GM06990 (cell line): ENCODE measurements at regions not wholly inside any gene's neighbourhood (a gene's known extent, or its start where the extent isn't known, plus 50 kb on each side); places are given as distances from the start of the nearest gene placed in this dataset.
"Not testable (repeated sequence)": the region's sequence is repeated elsewhere in the genome, so short reads cannot be mapped to it uniquely, and the experiment has no call there.

Source experiments
- DNase-seq: peaks from one replicate; pipeline ENCODE4 v3.0.0-alpha.2; 2011; ENCODE audit not compliant: insufficient read length; ENCODE audit errors: extremely low read depth
- H3K27me3 ChIP-seq: replicated peaks from 2 replicates; pipeline ENCODE4 v1.6.0; 2011; ENCODE audit warnings: low read length; ENCODE audit not compliant: control insufficient read depth, insufficient read depth
- H3K36me3 ChIP-seq: 2 replicates; pipeline ENCODE4 v1.5.1; 2011; ENCODE audit warnings: low read length; ENCODE audit not compliant: control insufficient read depth, insufficient read depth
- H3K4me3 ChIP-seq: replicated peaks from 2 replicates; pipeline ENCODE4 v1.5.1; 2011; ENCODE audit warnings: low read depth, mild to moderate bottlenecking, control low read depth, low read length
- CTCF ChIP-seq: IDR thresholded peaks from 2 replicates; pipeline ENCODE4 v1.5.1; 2011; ENCODE audit warnings: low read length, control low read depth, mild to moderate bottlenecking, inconsistent platforms; ENCODE audit not compliant: insufficient read depth, poor library complexity, severe bottlenecking

GRCh38 chr2:64812285-64812684 lies 158.6 kb upstream of the SERTAD2 start:
- H3K36me3 ChIP-seq, result no peaks in the 10 kb centered on the region
- no peaks in the 10 kb centered on the region for H3K27me3 ChIP-seq
- no peak for TF ChIP-seq CTCF
- no peak for DNase-seq
- no peak overlapping the region for H3K4me3 ChIP-seq

GRCh38 chr2:64814007-64814406 lies 160.3 kb upstream of the SERTAD2 start:
- TF ChIP-seq CTCF, result no peak
- DNase-seq, result no peak
- no peaks in the 10 kb centered on the region for H3K36me3 ChIP-seq
- no peak overlapping the region for H3K4me3 ChIP-seq
- H3K27me3 ChIP-seq, result no peaks in the 10 kb centered on the region

- H3K27me3 ChIP-seq, H3K4me3 ChIP-seq, H3K36me3 ChIP-seq, DNase-seq: not testable (repeated sequence)
Observed at GRCh38 chr2:64816526-64816925, 162.8 kb upstream of the SERTAD2 start.

GRCh38 chr2:64817453-64817852 lies 163.7 kb upstream of the SERTAD2 start:
- Histone ChIP-seq H3K36me3 (no peaks in the 10 kb centered on the region), H3K27me3 (no peaks in the 10 kb centered on the region), H3K4me3 (no peak overlapping the region)
- TF ChIP-seq CTCF, result no peak
- no peak for DNase-seq

- DNase-seq, result no peak
- Histone ChIP-seq H3K27me3 (no peaks in the 10 kb centered on the region), H3K36me3 (no peaks in the 10 kb centered on the region), H3K4me3 (no peak overlapping the region)
- no peak for TF ChIP-seq CTCF
Observed at GRCh38 chr2:64818664-64819060, 164.9 kb upstream of the SERTAD2 start.

- no peak for DNase-seq
- H3K4me3 ChIP-seq, result no peak overlapping the region
- no peaks in the 10 kb centered on the region for H3K27me3 ChIP-seq
- H3K36me3 ChIP-seq, result no peaks in the 10 kb centered on the region
- TF ChIP-seq CTCF, result no peak
Observed at GRCh38 chr2:64819361-64819760, 165.6 kb upstream of the SERTAD2 start.
